HG02884 (cell line): ENCODE measurements at regions not wholly inside any gene's neighbourhood (a gene's known extent, or its start where the extent isn't known, plus 50 kb on each side); places are given as distances from the start of the nearest gene placed in this dataset.
A peak's percentile ranks its signal among the peaks of the same experiment; 100 is the strongest.
"Not testable (repeated sequence)": the region's sequence is repeated elsewhere in the genome, so short reads cannot be mapped to it uniquely, and the experiment has no call there.

ENCODE experiments used
- ATAC-seq: cut with Tn5 transposase; IDR thresholded peaks from one replicate; pipeline ENCODE4 v1.9.1; 2021; ENCODE audit warnings: mild to moderate bottlenecking, moderate library complexity; ENCODE audit not compliant: unreplicated experiment

DNA sequence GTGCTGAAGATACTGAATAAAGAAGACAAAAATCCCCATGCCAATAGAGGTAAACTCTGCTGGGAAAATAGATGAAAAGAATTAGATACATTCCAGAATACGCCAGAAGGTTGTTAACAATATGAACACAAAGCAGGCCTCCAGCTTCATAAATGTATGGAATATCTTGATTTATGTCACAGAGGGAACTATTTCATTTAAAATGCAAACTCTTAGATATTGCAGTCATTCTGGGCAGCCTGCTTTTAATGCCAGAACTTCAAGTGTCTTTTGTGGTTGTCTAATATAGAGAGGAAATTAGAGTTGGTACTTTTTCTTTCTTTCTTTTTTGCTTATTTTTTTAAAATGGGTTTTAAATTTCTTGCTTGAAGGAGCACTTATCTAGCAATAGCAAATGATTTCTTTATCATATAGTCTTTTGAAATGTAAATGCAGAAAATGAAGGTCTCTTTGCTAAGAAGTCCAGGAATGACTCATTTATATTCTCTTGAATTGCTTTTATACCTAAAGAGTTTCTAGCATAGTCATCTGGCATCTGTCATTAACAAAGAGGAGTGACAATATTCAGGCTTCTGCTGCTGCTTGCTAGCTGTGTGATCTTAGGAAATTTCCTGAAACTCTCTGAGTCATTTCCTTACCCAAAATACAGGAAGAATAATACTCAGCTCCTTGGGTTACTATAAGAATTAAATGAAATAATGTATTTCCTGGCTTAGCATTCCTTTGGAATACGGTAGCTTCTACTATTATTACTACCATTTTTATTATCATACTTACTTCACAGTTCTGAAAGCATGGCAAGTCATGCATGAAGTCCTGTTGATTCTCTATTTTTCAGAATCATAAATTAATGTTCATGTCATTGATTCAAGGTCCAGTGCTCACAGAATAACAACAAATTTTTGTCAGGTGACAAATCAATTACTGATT lies 527.6 kb downstream of the DIPK2A start:
- ATAC-seq: no peak

DNA sequence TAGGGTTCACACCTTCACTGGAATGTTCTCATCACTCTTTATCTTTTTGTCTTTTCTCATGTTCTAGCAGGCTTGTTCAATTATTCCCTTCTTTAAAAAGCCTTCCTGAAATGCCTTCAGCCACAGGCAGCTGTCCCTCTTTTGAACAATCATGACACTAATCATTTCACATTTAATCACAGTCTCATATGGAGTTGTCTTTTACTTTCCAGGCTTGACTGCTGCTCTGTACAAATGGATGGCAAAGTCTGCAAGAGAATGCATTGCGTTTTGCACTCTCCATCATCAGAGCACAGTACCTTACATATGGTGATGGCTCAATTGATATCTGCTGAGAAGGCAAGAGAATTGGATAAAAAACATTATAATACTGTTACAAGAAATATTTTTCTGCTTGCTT lies 529.8 kb downstream of the DIPK2A start:
- no peak for ATAC-seq

GRCh38 chr3:144502402-144502801 lies 530.8 kb downstream of the DIPK2A start:
- no peak for ATAC-seq

- ATAC-seq: not testable (repeated sequence)
Observed at GRCh38 chr3:144506375-144506774, 534.8 kb downstream of the DIPK2A start.

DNA sequence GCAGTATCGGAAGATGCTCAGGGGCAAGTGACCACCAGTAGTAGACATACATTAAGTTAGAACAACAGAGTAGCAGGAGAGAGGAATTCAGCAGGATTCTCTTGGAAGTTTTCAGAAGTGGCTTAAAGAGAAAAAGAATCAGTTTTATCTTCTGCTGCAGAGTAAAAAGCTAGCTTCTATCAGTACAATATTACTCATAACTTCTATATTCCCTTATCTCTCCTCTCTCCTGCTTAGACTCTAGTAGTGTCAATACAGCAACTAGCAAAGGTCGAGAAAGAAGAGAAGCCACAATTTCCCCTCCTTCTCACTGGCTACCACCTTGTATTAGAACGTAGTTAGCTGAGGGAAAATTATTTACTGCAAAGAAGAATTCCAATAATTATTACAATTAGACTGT lies 539.7 kb downstream of the DIPK2A start:
- ATAC-seq: no peak

DNA sequence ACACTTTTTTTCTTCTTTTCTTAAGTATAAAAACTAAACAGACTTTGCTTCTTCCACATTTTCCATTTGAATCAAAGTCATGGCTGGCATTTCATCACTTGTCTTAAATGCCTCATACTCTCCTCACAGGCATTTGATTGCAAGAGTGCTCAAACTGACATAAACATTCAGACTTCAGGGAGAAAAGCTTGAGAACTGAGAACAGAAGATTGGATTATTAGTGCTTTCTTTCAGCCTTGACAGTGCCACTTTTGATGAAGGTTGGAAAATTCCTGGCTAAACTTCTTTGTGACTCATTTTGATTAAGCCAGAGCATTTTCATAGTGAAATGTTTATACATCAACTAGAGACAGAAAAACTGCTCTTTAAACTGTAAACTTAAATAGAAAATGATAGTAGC lies 544.4 kb downstream of the DIPK2A start:
- no peak for ATAC-seq

GRCh38 chr3:144516589-144516988 lies 545.0 kb downstream of the DIPK2A start:
- no peak for ATAC-seq

DNA sequence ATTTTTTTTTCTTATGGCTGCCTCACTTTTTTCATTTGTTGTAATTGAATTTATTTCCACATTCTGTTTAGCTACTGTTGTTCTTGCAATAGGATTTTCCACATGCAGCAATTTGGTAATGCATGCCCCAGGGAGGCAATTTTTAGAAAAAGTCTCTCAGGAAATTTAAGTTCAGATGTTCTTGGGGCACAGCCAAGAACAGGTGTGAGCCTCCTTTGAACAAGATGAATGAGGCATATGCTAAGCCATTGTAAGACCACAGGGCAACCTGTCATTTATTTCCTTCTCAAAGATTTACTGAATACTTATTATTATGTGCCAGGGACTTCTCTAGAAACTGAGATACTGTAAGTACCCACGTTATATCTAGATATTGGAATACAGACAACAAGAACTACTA lies 549.5 kb downstream of the DIPK2A start:
- no peak for ATAC-seq

GRCh38 chr3:144522456-144522855 lies 550.8 kb downstream of the DIPK2A start:
- ATAC-seq: no peak

- ATAC-seq: no peak
Observed at GRCh38 chr3:144523396-144523795, 551.8 kb downstream of the DIPK2A start.

DNA sequence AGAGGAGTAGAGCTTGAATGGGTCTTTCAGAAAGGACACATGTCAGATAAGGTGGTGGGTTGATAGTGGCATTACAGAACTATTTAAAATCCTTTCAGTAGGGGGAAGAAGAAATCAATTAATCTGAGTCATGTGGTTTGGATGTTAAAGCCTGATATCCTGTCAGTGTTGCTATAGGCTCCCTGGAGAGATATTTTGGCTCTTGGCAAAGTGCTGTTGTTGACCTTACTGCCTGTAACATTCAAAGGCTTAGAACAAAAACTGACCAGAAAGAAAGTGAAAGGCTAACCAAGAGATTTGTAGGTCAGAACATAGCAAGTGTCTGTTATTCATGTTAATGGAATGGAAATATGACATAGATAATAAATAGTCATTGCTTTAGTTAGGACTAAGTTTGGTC lies 552.9 kb downstream of the DIPK2A start:
- no peak for ATAC-seq

DNA sequence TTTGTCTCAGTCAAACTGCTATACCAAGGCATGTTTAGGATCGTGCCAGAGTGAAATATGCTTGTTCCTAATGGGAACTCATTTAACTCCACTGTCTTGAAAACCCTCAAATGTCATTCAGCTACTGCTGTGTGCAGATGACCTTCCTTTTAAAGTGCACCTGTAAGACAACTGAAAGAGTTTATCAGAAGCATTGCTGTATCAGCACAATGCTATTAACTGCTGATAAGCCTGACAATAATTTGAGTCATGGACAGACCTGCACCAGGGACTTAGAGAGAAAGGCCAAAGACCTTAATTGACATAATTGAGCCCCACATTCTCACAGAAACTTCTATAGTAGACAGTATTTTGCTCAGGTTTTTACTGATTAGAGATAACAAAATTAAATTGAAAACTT lies 557.9 kb downstream of the DIPK2A start:
- ATAC-seq: no peak

- no peak for ATAC-seq
Observed at GRCh38 chr3:144544871-144545270, 573.2 kb downstream of the DIPK2A start.

DNA sequence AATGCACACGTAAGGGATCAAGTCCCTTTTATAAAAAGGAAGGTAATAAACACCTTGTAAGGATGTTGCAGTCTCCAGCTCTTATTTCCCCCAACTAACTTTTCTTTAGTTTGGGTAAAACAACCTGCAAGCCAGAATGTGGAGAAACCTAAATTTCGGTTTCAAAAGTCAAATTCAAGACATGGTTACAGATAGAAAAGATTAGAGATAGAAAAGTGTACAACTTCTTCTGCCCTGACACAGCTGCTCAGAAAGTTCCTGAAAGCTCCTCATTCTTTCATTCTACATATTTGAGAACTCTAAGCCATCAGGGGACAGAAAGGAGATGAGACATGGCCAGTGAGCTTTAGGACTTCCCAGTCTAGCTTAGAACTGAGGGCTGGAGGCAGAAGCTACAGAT lies 574.9 kb downstream of the DIPK2A start:
- ATAC-seq: no peak

DNA sequence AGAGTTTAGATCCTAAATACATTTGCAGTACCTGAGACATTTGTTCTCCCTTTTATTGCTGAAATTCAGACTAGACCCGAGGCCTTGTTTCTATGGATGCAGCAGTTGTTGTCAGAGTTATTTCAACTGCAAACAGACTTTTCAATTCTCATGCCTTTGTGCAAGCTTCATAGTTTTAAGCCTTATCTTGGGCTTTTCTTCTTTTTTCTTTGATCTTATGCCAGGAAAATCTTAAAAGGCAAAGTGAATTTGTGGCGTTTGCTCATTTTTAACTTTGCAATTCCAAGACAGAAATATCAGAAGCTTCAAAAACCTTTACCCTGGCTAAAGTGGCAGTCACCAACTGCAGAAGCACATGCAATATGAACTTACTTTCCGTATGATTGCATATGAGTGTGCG lies 576.7 kb downstream of the DIPK2A start:
- ATAC-seq: no peak

- ATAC-seq: no peak
Observed at GRCh38 chr3:144549166-144549565, 577.5 kb downstream of the DIPK2A start.

DNA sequence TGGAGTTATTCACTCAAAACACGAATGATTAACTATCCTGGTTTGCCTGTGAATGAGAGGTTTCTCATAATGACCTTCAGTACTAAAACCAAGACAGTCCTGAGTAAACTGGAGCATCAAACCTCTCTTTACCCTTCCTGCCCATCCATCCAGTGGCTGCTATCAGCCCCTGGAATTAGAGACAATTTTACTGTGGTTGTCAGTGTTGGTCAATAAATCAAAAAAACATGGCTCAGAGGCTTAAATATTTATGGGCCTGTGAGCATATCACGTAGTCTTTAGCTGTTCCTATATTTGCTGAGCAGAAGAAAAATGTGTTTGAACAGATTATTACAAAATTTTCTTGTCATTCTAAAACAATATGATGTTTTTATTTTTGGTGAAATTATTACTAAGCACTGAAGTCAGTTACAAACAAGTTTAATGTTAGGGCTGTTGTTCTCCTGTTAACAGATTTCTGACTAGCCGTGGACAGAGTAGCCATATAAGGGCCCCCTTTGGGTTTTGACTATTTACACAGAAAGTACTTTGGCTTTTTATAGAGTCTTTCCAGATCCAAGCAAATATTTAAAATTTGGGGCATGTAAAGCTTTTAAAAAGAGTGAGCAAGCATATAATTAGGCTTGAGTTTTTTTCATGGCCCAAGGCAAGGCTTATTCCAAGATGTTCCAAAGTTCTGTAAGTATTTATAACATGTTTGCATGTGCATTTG lies 580.9 kb downstream of the DIPK2A start:
- ATAC-seq: no peak

DNA sequence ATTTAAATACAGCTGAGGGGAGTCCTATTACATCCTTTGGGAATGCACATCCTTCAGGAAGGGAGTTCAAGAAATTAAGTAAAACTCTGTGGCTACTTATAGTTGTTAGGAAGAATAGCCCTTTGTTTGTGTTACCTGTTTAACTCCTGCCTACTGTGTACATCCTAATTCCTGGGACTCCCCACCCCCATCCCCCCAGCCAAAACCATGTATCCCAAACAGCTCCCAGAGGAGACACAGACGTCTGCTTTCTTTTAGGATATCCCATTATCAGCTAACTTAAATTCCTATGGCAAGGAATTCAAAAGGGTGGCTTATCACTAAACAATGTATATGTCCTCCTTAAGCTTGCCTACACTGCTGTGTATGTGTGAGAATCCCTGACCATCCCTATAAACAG lies 581.7 kb downstream of the DIPK2A start:
- ATAC-seq: no peak

DNA sequence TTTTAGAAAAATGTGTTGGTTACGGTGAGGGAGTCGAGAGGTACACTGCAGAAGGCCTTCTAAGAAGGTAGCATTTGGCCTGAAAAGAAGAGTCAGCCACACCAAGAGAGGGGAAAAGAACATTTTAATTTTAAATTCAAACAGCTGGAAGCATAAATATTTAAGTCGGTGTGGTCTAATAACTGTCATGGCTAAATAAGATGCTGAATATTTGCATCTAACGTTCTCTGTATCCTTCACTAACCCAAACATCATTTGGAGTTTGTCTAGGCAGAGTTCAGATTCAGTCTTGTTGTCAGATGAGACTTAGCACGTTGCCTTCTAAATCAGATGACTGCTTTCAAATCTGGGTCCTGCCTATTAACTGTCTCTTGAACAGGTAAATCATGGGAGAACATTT lies 583.3 kb downstream of the DIPK2A start:
- ATAC-seq: no peak

- ATAC-seq: peak; percentile 99
Observed at GRCh38 chr3:144556392-144556791, 584.8 kb downstream of the DIPK2A start.

GRCh38 chr3:144557515-144557914 lies 585.9 kb downstream of the DIPK2A start:
- ATAC-seq: no peak

GRCh38 chr3:144564011-144564410 lies 592.4 kb downstream of the DIPK2A start:
- ATAC-seq: no peak
